Prostate gland (tissue), 2 donors: ENCODE measurements at regions not wholly inside any gene's neighbourhood (a gene's known extent, or its start where the extent isn't known, plus 50 kb on each side); places are given as distances from the start of the nearest gene placed in this dataset.

ENCODE experiments used
- DNase-seq: peaks from one replicate; pipeline ENCODE4 v3.0.0-alpha.2; 2019; ENCODE audit warnings: low spot score
- H3K27ac ChIP-seq, 2 donors: fragments of 200-600 bp; sonication (generic); 2 replicates each; pipeline ENCODE4 v1.5.1; 2017 to 2019
- H3K27me3 ChIP-seq: fragments of 200-600 bp; sonication (generic); replicated peaks from 2 replicates; pipeline ENCODE4 v1.5.1; 2019; ENCODE audit not compliant: insufficient read depth
- H3K36me3 ChIP-seq, 2 donors: fragments of 200-600 bp; sonication (generic); 1 replicate in 1 of 2; 2 replicates in 1 of 2; pipeline versions ENCODE4 v1.5.1 to v1.8.1; 2017 to 2019
- H3K4me1 ChIP-seq: fragments of 200-600 bp; sonication (generic); replicated peaks from 2 replicates; pipeline ENCODE4 v1.5.1; 2019
- H3K4me3 ChIP-seq, 2 donors: fragments of 200-600 bp; sonication (generic); 2 replicates each; pipeline ENCODE4 v1.5.1; 2017 to 2019
- H3K9me3 ChIP-seq: fragments of 200-600 bp; sonication (generic); 2 replicates; pipeline ENCODE4 v1.5.1; 2017
- CTCF ChIP-seq, 4 experiments: fragments of 200-600 bp in 2 of 4; fragments of 450-650 bp in 2 of 4; sonication (generic) in 2 of 4; IDR thresholded peaks; 1 replicate in 3 of 4; 2 replicates in 1 of 4; pipeline ENCODE4 v1.5.1; 2016 to 2019; ENCODE audit warnings: antibody characterized with exemption in 4 of 4, mild to moderate bottlenecking in 2 of 4, moderate library complexity in 2 of 4
- POLR2A ChIP-seq: fragments of 450-650 bp; IDR thresholded peaks from one replicate; pipeline ENCODE4 v1.6.1; 2016; ENCODE audit warnings: antibody characterized with exemption, mild to moderate bottlenecking
- POLR2AphosphoS5 ChIP-seq: sonication (generic); formaldehyde crosslinking; IDR thresholded peaks from one replicate; pipeline ENCODE4 v1.6.1; 2017; ENCODE audit warnings: antibody characterized with exemption
- WGBS: methylation state at CpG from one replicate; pipeline ENCODE4 v1.1.5; 2018; 5-methylcytosine and 5-hydroxymethylcytosine counted together
- intact Hi-C: fragments of 100-400 bp; cut with DNase I; formaldehyde crosslinking; loops from one replicate; pipeline ENCODE4 v1.14.2; 2022

GRCh38 chr14:22382395-22382794 lies 206.6 kb downstream of the DAD1 start:
- intact Hi-C loops: loop anchor here (10.0 kb wide), 1 partner anchor 462 kb away; no protein-coding TSS in a partner anchor
- no peaks in the 10 kb centered on the region for H3K9me3 ChIP-seq
- H3K4me3 ChIP-seq: no peak overlapping the region
- DNase-seq: no peak
- 100% methylated on average over 1 of the region's 1 CpG for WGBS
- H3K27ac ChIP-seq: no peak overlapping the region
- no peaks in the 10 kb centered on the region for H3K4me1 ChIP-seq
- H3K36me3 ChIP-seq: no peaks in the 10 kb centered on the region
- no peaks in the 10 kb centered on the region for H3K27me3 ChIP-seq
- no peak for TF ChIP-seq CTCF (IDR thresholded peaks at IDR 0.05)
- TF ChIP-seq POLR2A: no peak
- no peak for TF ChIP-seq POLR2AphosphoS5

GRCh38 chr14:22381766-22382165 lies 207.3 kb downstream of the DAD1 start:
- intact Hi-C loops: loop anchor here (10.0 kb wide), 1 partner anchor 463 kb away; no protein-coding TSS in a partner anchor

GRCh38 chr14:22381408-22381760 lies 207.6 kb downstream of the DAD1 start:
- H3K27ac ChIP-seq: no peak overlapping the region
- H3K4me3 ChIP-seq: no peak overlapping the region
- no peak for DNase-seq
- H3K4me1 ChIP-seq: no peaks in the 10 kb centered on the region
- no peaks in the 10 kb centered on the region for H3K9me3 ChIP-seq
- H3K36me3 ChIP-seq: no peaks in the 10 kb centered on the region
- no peak for TF ChIP-seq CTCF (IDR thresholded peaks at IDR 0.05)
- no peak for TF ChIP-seq POLR2A
- TF ChIP-seq POLR2AphosphoS5: no peak
- WGBS: 69% methylated on average over 3 of the region's 3 CpGs
- intact Hi-C loops: loop anchor here (10.0 kb wide), 1 partner anchor 463 kb away; no protein-coding TSS in a partner anchor
- H3K27me3 ChIP-seq: no peaks in the 10 kb centered on the region

More at GRCh38 chr14:22381766-22382165, 207.3 kb downstream of the DAD1 start:
- Histone ChIP-seq H3K4me3 (no peak overlapping the region), H3K27ac (no peak overlapping the region), H3K36me3 (no peaks in the 10 kb centered on the region), H3K9me3 (no peaks in the 10 kb centered on the region), H3K27me3 (no peaks in the 10 kb centered on the region), H3K4me1 (no peaks in the 10 kb centered on the region)
- TF ChIP-seq POLR2A: no peak
- no peak for TF ChIP-seq POLR2AphosphoS5
- no peak for TF ChIP-seq CTCF (IDR thresholded peaks at IDR 0.05)
- DNase-seq: no peak
- WGBS: 91% methylated on average over 2 of the region's 2 CpGs

- WGBS: 49% methylated on average over 5 of the region's 5 CpGs
Observed at GRCh38 chr14:22380571-22381407, 208.2 kb downstream of the DAD1 start.

More at GRCh38 chr14:22380571-22381407, 208.2 kb downstream of the DAD1 start:
- no peaks in the 10 kb centered on the region for H3K4me1 ChIP-seq
- TF ChIP-seq CTCF (IDR thresholded peaks at IDR 0.05) (no peak), POLR2AphosphoS5 (no peak), POLR2A (no peak)
- no peaks in the 10 kb centered on the region for H3K27me3 ChIP-seq
- H3K4me3 ChIP-seq: no peak overlapping the region
- H3K9me3 ChIP-seq: no peaks in the 10 kb centered on the region
- intact Hi-C loops: loop anchor here (10.0 kb wide), 1 partner anchor 464 kb away; no protein-coding TSS in a partner anchor
- H3K36me3 ChIP-seq: no peaks in the 10 kb centered on the region
- H3K27ac ChIP-seq: no peak overlapping the region
- DNase-seq: no peak
